PFSK-1 (cell line): ENCODE measurements at regions not wholly inside any gene's neighbourhood (a gene's known extent, or its start where the extent isn't known, plus 50 kb on each side); places are given as distances from the start of the nearest gene placed in this dataset.

ENCODE experiments used
- POLR2AphosphoS5 ChIP-seq: IDR thresholded peaks from 2 replicates; pipeline ENCODE4 v1.6.1; 2012; ENCODE audit warnings: low read depth, mild to moderate bottlenecking, control low read depth, low read length, moderate library complexity
- REST ChIP-seq, 2 experiments: IDR thresholded peaks; 2 replicates each; pipeline versions ENCODE4 v1.6.1 to v1.8.0; 2011 to 2012; ENCODE audit warnings: low read depth in 2 of 2, low read length in 2 of 2, control low read depth in 1 of 2, inconsistent platforms in 1 of 2, mild to moderate bottlenecking in 1 of 2, moderate library complexity in 1 of 2; ENCODE audit not compliant: insufficient read depth in 1 of 2
- SIN3A ChIP-seq: IDR thresholded peaks from 2 replicates; pipeline ENCODE4 v1.6.1; 2012; ENCODE audit warnings: mild to moderate bottlenecking, low read length, moderate library complexity, borderline replicate concordance; ENCODE audit not compliant: insufficient read depth

- TF ChIP-seq REST (IDR thresholded peaks at IDR 0.05; ENCODE audit: insufficient read depth in 1 of 2, low read depth in 2 of 2, low read length in 2 of 2) (no peak), SIN3A (no peak), POLR2AphosphoS5 (no peak)
These were observed 479.0 kb downstream of the XYLT1 start for GRCh38 chr16:16991711-16992110.
